ENCODE measurements at regions not wholly inside any gene's neighbourhood (a gene's known extent, or its start where the extent isn't known, plus 50 kb on each side); places are given as distances from the start of the nearest gene placed in this dataset.

- no peak for DNase-seq (ENCODE audit: low read depth)
Observed at GRCh38 chr2:128726911-128727310, 408.2 kb upstream of the HS6ST1 start.

GRCh38 chr2:128727404-128727803 lies 408.7 kb upstream of the HS6ST1 start:
- no peak for DNase-seq (ENCODE audit: low read depth)

- DNase-seq (ENCODE audit: low read depth): no peak
Observed at GRCh38 chr2:128727914-128728313, 409.2 kb upstream of the HS6ST1 start.

- no peak for DNase-seq (ENCODE audit: low read depth)
Observed at GRCh38 chr2:128729051-128729450, 410.4 kb upstream of the HS6ST1 start.

- DNase-seq (ENCODE audit: low read depth): no peak
Observed at GRCh38 chr2:128731994-128732650, 413.5 kb upstream of the HS6ST1 start.

- no peak for DNase-seq (ENCODE audit: low read depth)
Observed at GRCh38 chr2:128732976-128733431, 414.3 kb upstream of the HS6ST1 start.

GRCh38 chr2:128733450-128733849 lies 414.8 kb upstream of the HS6ST1 start:
- DNase-seq (ENCODE audit: low read depth): no peak

- DNase-seq (ENCODE audit: low read depth): no peak
Observed at GRCh38 chr2:128734521-128735295, 416.0 kb upstream of the HS6ST1 start.

GRCh38 chr2:128735296-128735960 lies 416.8 kb upstream of the HS6ST1 start:
- DNase-seq (ENCODE audit: low read depth): no peak

GRCh38 chr2:128736046-128736688 lies 417.5 kb upstream of the HS6ST1 start:
- no peak for DNase-seq (ENCODE audit: low read depth)

- no peak for DNase-seq (ENCODE audit: low read depth)
Observed at GRCh38 chr2:128736689-128737545, 418.2 kb upstream of the HS6ST1 start.

- no peak for DNase-seq (ENCODE audit: low read depth)
Observed at GRCh38 chr2:128737546-128737826, 418.8 kb upstream of the HS6ST1 start.

- no peak for DNase-seq (ENCODE audit: low read depth)
Observed at GRCh38 chr2:128738446-128739110, 419.9 kb upstream of the HS6ST1 start.

GRCh38 chr2:128742467-128742866 lies 423.8 kb upstream of the HS6ST1 start:
- DNase-seq (ENCODE audit: low read depth): no peak

GRCh38 chr2:128745946-128746345 lies 427.3 kb upstream of the HS6ST1 start:
- DNase-seq (ENCODE audit: low read depth): no peak

GRCh38 chr2:128746356-128746755 lies 427.7 kb upstream of the HS6ST1 start:
- no peak for DNase-seq (ENCODE audit: low read depth)

GRCh38 chr2:128748336-128748735 lies 429.7 kb upstream of the HS6ST1 start:
- no peak for DNase-seq (ENCODE audit: low read depth)

GRCh38 chr2:128748835-128749605 lies 430.4 kb upstream of the HS6ST1 start:
- no peak for DNase-seq (ENCODE audit: low read depth)

GRCh38 chr2:128750328-128751165 lies 431.9 kb upstream of the HS6ST1 start:
- DNase-seq (ENCODE audit: low read depth): no peak

- DNase-seq (ENCODE audit: low read depth): no peak
Observed at GRCh38 chr2:128751746-128752145, 433.1 kb upstream of the HS6ST1 start.
